AML-193 (cell line): ENCODE measurements at regions not wholly inside any gene's neighbourhood (a gene's known extent, or its start where the extent isn't known, plus 50 kb on each side); places are given as distances from the start of the nearest gene placed in this dataset.
A peak's percentile ranks its signal among the peaks of the same experiment; 100 is the strongest.
"Not testable (repeated sequence)": the region's sequence is repeated elsewhere in the genome, so short reads cannot be mapped to it uniquely, and the experiment has no call there.

Experiments
- DNase-seq, 2 experiments: peaks; one replicate each; lab custom pipeline; 2025; lab: John Stamatoyannopoulos, UW

- no peak for DNase-seq
These were observed 191.9 kb downstream of the RRAGC start for GRCh38 chr1:38667626-38668025.

GRCh38 chr1:38662126-38662525, 197.4 kb downstream of the RRAGC start:
- no peak for DNase-seq

DNA sequence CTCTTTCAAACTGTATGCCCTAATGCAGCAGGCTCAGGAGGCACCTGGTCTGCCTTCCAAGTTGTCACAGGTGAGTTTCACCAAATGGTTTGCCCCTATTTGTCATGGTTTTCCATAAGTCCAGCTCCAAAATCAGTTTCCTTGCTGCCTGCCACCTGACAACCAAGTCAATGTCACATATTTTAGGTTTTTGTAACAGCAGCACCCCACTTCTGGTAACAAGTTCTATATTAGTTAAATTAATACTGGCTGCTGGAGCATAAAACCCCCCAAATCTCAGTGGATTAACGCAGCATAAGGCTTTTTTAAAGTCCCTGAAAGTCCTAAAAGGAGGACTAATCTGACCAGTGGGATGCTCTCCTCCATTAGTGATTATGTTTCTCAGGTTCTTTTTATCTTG, 200.7 kb downstream of the RRAGC start:
- DNase-seq: no peak

DNA sequence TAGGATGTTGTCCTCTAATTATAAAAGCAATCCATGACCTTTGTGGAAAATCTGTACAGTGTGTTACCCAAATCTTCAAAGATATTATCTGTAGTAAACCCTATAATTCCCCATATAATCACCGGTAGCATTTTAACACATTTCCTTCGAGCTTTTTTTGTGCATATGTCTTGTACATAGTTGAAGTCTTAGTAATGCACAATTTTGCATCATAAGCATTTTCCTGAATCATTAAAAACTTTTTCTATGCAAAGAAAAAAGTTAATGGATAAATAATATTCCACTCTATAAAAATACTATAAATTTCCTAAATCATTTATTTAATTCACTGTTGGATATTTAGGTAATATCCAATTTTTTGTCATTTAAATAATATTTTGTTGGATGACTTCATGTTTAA, 201.7 kb downstream of the RRAGC start:
- DNase-seq: no peak

GRCh38 chr1:38657207-38657840, 202.2 kb downstream of the RRAGC start:
- DNase-seq: no peak

- no peak for DNase-seq
These were observed 202.8 kb downstream of the RRAGC start for GRCh38 chr1:38656726-38657125.

GRCh38 chr1:38652217-38652616, 207.4 kb downstream of the RRAGC start:
- DNase-seq: no peak

DNA sequence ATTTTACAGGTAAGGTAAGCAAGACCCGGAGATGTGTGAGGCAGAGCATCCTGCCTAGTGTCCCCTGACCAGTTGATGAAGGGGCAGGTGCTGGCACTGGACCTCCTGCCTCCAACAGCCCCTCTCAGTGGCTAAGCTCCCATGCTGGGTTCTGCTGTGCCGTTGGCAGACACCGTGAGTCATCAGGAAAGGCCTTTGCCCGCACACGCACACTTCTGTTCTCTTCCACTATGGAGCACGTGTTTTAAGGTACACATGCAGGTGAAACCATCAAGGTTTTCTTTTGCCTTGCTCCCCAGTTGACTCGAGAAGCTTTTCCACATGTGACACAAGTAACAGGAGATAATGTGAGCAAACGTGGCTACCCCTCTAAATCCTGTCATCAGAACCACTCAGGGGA, 207.9 kb downstream of the RRAGC start:
- DNase-seq: no peak

DNA sequence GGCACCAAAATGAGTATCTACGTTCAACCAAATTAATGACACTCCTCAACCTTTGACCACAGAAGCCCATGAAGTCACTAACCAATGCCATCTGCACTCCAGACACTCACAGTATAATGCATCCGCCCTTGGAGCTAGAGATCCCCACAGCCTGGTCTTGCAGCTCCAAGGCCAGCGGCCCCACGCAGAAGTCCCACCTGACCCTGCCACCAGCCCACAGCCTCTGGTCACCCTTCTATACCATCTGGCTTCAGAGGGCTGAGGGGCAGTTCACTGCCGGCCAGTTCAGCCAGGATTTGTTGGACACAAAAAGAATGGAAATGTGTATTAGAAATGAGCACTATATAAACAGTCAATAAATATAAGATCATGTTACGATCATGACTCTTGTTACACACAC, 211.2 kb downstream of the RRAGC start:
- DNase-seq: no peak

DNA sequence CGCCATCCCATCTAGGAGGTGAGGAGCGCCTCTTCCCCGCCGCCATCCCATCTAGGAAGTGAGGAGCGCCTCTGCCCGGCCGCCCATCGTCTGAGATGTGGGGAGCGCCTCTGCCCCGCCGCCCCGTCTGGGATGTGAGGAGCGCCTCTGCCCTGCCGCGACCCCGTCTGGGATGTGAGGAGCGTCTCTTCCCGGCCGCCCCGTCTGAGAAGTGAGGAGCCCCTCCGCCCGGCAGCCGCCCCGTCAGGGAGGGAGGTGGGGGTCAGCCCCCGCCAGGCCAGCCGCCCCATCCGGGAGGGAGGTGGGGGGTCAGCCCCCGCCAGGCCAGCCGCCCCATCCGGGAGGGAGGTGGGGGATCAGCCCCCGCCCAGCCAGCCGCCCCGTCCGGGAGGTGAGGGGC, 212.2 kb downstream of the RRAGC start:
- DNase-seq: not testable (repeated sequence)

- no peak for DNase-seq
These were observed 215.5 kb downstream of the RRAGC start for GRCh38 chr1:38644092-38644491.

DNA sequence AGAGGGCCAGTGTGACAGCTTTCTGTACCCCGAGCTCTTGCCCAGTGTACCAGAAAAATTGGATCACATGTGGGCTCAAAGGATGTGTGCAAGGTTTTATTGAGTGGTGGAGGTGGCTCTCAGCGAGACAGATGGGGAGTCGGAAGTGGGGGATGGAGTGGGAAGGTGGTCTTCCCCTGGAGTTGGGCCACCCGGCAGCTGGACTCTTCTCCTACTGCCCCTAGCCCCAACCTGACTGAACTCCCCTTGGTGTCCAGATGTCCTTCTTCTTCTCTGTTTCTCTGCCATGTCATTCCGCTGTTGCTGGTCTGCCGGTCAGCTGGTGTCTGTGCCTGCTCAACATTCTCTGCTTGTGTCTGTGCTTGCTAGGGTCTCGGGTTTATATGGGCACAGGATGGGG, 217.9 kb downstream of the RRAGC start:
- DNase-seq: no peak

GRCh38 chr1:38640371-38640770, 219.2 kb downstream of the RRAGC start:
- DNase-seq: no peak

DNA sequence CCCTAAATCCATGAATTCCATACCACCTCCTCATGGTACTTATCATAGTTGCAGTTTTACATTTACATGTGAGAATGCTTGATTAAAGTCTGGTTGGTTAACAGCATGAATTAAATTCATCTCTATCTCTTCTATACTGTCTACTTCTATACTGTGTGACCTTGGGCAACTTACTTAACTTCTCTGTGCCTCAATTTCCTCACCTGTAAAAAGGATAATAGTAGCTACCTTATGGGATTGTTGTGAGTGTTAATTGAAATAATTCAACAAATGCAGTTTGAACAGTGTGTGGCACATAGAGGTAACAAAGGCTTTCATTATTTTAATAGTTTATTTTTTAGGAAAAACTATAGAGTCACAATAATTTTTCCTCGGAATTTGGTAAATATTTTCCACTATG, 231.3 kb downstream of the RRAGC start:
- no peak for DNase-seq

DNA sequence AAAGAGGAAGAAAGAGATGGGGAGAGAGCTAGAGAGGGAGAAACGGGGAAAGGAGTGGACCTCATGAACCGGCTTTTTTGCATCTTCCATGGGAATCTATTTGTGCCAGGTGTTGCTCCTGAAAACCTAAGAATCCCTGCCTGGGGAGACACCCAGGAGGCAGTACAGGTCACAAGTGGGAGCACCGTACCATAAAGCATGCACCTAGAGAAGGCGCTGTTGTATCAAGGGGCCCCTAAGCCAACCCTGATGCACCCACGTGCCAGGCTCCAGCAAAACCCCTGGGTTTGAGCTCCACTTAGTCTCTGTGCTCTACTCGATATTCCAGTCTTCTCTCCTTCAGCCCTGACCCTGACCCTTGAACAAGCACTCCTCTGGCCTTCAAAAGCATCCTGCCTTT, 233.6 kb downstream of the RRAGC start:
- DNase-seq: no peak

DNA sequence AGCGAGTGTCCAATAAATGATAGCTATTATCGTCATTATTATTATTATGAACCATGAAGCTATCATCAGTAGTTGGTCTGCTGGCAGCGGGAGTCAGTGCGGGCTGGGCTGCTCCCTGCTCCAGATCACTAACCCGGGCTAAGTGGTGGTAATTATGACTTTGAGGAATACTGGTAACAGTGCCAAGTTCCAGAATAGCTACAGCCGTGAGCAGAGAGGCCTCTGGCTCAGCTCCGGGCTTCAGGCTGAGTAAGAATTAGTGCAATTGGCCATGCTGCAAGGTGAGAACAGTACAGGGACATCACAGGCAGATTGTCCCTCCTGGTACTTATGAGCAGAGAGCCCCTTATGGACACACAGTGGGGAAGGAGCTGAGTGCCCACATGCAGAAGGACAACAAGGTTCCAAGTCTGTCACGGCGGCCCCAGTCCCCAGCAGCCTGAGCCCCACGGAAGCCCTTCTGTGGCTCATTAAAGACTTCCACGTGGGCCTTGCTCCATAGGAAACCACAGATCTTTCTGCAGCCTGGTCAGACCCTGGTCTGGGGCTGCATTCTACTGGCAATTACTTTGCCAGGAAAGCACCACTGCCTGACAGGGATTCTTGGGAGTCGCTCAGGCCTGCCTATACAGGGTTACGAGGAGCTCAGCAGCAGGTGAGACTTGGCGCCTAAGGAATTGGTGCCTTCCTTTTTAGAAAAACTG, 235.1 kb downstream of the RRAGC start:
- no peak for DNase-seq

DNA sequence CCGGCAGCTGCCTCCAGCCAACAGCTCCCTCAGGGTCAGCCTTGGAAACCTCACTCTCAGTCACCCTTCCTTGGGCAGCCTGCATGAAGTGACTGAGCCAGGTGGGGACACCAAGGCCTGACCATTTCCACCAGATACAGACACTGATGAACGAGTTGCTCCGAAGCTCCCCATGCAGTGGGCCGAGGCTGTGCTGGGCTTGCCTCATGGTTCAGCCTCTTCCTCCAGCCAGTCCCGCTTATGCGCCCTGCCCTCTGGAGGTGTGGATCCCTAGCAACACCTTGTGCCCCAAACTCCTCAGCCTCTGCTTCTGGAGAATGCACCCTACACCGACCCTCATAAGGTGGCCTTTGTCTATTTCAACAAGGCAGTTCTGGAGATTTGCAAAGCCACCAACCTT, 236.0 kb downstream of the RRAGC start:
- DNase-seq: no peak

- DNase-seq: no peak
These were observed 237.4 kb downstream of the RRAGC start for GRCh38 chr1:38622197-38622596.

DNA sequence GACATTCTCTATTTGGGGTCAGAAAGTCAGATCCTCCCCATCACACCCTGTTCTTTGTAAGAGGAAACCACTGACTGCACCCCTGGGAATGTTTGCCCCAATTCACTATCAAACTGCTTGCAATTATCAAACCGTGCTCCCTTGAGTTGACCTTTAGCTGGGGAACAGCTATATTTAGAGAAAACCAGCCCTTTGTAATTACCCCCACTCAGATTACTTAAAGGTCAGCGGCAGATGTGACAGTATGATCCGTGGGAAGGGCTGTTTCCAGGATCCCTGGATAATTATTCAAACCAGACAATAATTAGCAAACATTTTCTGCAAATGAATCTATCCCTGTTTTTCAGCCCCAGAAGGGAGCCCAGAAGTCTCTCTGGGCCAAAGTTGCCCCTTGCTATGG, 242.7 kb downstream of the RRAGC start:
- DNase-seq: no peak

DNA sequence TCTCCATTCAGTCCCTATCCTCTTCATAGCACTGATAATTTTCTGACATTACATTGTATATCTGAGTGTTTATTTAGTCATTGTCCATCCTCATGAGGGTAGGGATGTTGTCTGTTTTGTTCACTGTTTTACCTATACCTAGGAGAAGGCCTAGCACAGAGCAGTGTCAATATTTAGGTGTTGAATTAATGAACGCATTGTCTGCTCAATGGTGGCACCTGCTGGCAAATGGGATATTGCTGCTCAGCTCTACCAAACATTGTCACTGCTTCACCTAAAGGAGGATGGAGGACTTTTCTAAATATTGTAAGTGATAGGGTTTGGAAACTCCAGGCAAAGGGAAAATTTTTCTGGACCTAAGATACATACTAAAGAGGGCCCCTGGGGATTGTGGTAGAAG, 243.9 kb downstream of the RRAGC start:
- peak in 1 of 2 experiments; percentile 1 for DNase-seq

DNA sequence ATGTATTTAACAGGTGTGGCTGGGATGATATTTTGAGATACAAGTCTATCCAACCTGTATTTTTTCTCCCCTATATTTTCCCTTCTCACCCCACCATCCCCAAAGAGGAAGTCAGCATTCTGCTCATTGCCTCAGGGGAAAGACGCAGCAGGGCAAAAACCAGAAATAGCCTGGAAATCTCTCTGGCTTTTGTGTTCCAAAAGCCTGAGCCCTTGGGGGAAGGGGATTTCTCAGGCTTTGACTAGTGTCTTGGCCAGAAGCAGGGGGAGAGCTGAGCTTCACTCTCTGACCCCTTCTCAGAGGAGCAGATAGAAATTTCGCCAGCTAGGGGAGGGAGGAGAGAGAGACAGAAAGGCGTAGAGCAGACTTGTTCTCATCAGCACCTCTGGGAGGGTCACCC, 244.7 kb downstream of the RRAGC start:
- DNase-seq: peak; percentile 1 to 3

DNA sequence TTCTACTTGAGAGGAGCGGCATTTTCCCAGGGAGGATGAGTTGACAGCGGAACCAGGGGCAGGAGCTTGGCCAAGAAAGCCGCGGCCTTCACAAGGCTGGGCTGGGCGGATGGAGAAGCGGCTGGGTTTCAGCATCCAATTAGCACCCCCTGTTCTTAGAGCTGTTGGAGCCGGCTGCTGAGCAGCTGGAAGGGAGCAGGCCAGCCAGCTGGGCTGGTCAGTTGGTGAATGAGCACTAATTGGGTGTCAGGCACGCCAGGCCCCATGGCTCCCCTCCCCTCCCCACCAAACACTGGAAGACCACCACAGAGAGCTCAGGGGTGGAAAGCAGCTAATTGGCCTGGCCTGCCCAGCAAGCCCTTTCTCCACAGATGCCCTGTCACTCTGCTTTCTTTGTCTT, 245.6 kb downstream of the RRAGC start:
- no peak for DNase-seq

DNA sequence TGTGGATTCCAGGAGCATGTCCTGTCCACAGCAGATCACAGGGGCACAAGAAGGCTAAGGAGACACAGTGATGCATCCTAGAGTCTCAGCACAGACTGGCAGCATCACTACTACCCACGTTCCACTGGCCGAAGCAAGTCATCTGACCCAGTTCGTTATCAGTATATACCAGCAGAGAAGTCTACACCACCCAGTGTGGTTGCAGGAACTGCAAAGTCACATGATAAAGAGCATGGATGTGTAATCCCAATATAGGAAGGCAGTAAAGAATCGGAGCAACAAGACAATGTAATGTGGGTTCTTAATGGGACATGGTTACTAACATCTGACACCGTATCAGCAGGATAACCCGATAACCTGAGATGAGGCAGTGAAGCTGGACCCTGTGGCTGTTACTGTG, 246.6 kb downstream of the RRAGC start:
- no peak for DNase-seq

- DNase-seq: no peak
These were observed 247.8 kb downstream of the RRAGC start for GRCh38 chr1:38611664-38612211.
